Cardiac muscle cell (in vitro differentiated cells and primary cell): ENCODE measurements at regions not wholly inside any gene's neighbourhood (a gene's known extent, or its start where the extent isn't known, plus 50 kb on each side); places are given as distances from the start of the nearest gene placed in this dataset.
A peak's percentile ranks its signal among the peaks of the same experiment; 100 is the strongest.

Experiments
- DNase-seq, 2 donors: peaks; one replicate each; pipeline versions ENCODE4 v3.0.0 to v3.0.0-alpha.2; 2010 to 2017; ENCODE audit warnings: low read depth in 1 of 2, low spot score in 1 of 2
- H3K27ac ChIP-seq: fragments of 200-600 bp; sonication (generic); 2 replicates; pipeline ENCODE4 v1.5.1; 2016
- H3K27me3 ChIP-seq: fragments of 200-600 bp; sonication (generic); 2 replicates; pipeline ENCODE4 v1.6.0; 2016; ENCODE audit warnings: control low read depth
- H3K36me3 ChIP-seq: fragments of 200-600 bp; sonication (generic); 2 replicates; pipeline ENCODE4 v1.5.1; 2016; ENCODE audit warnings: control low read depth
- H3K4me1 ChIP-seq: fragments of 200-600 bp; sonication (generic); 2 replicates; pipeline ENCODE4 v1.8.1; 2017; ENCODE audit warnings: low read depth, mild to moderate bottlenecking, mixed run types
- H3K4me3 ChIP-seq: fragments of 200-600 bp; sonication (generic); 2 replicates; pipeline ENCODE4 v1.5.1; 2016; ENCODE audit warnings: mild to moderate bottlenecking
- H3K9me3 ChIP-seq: fragments of 200-600 bp; sonication (generic); 2 replicates; pipeline ENCODE4 v1.5.1; 2017; ENCODE audit warnings: low read depth, mild to moderate bottlenecking, control low read depth
- TF ChIP-seq, protein P1 (sequence below): IDR thresholded peaks from 2 replicates; pipeline ENCODE4 v1.5.1; 2012; ENCODE audit warnings: low read depth, mild to moderate bottlenecking, low read length

- TF ChIP-seq, protein P1, sequence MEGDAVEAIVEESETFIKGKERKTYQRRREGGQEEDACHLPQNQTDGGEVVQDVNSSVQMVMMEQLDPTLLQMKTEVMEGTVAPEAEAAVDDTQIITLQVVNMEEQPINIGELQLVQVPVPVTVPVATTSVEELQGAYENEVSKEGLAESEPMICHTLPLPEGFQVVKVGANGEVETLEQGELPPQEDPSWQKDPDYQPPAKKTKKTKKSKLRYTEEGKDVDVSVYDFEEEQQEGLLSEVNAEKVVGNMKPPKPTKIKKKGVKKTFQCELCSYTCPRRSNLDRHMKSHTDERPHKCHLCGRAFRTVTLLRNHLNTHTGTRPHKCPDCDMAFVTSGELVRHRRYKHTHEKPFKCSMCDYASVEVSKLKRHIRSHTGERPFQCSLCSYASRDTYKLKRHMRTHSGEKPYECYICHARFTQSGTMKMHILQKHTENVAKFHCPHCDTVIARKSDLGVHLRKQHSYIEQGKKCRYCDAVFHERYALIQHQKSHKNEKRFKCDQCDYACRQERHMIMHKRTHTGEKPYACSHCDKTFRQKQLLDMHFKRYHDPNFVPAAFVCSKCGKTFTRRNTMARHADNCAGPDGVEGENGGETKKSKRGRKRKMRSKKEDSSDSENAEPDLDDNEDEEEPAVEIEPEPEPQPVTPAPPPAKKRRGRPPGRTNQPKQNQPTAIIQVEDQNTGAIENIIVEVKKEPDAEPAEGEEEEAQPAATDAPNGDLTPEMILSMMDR: no peak
- Histone ChIP-seq H3K4me3 (no peak overlapping the region), H3K27ac (no peak overlapping the region), H3K27me3 (no peaks in the 10 kb centered on the region), H3K36me3 (no peaks in the 10 kb centered on the region), H3K9me3 (no peaks in the 10 kb centered on the region), H3K4me1 (no peaks in the 10 kb centered on the region)
- no peak for DNase-seq
Observed at GRCh38 chr2:212682937-212683336, 144.3 kb upstream of the ERBB4 start.

GRCh38 chr2:212677466-212677865 lies 138.9 kb upstream of the ERBB4 start:
- Histone ChIP-seq H3K9me3 (no peaks in the 10 kb centered on the region), H3K36me3 (no peaks in the 10 kb centered on the region), H3K27me3 (no peaks in the 10 kb centered on the region), H3K4me3 (no peak overlapping the region), H3K4me1 (no peaks in the 10 kb centered on the region), H3K27ac (no peak overlapping the region)
- peak in 1 of 2 donors; percentile 9 for DNase-seq
- TF ChIP-seq, protein P1: no peak

DNA sequence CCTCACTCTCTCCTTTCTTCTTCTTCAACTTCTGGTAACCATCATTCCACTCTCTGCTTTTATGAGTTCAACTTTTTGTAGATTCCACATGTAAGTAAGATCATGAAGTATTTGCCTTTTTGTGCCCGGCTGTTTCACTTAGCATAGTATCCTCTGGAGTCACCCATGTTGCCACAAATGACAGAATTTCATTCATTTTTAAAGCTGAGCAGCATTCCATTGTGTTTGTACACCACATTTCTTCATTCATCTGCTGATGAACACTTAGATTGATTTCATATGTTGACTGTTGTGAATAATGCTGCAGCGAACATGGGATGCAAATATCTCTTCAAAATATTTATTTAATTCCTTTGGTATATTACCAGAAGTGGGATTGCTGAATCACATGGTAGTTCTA lies 133.6 kb upstream of the ERBB4 start:
- Histone ChIP-seq H3K36me3 (no peaks in the 10 kb centered on the region), H3K4me3 (no peak overlapping the region), H3K9me3 (no peaks in the 10 kb centered on the region), H3K27me3 (no peaks in the 10 kb centered on the region), H3K27ac (no peak overlapping the region), H3K4me1 (peaks cover 5% of the 10 kb centered on the region)
- DNase-seq: no peak
- TF ChIP-seq, protein P1: no peak

DNA sequence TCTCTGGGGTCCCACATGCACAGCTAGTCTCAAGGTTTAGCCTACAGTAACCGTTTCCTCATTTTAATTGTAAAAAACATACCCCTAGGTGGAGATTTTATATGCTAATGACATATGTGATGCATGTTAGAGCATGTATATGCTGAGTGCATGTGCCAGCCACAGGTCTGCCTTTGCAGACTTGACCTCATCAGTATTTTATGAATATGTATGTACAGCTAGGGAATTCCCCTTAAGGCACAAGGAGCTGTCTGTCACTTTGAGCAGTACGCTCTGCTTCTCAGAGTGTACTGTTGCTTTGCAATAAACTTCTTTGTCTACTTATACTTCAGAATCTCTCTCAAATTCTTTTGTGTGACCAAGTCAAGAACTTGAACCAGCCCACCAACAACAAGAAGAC lies 131.2 kb upstream of the ERBB4 start:
- Histone ChIP-seq H3K4me3 (no peak overlapping the region), H3K27me3 (no peaks in the 10 kb centered on the region), H3K36me3 (no peaks in the 10 kb centered on the region), H3K27ac (no peak overlapping the region), H3K4me1 (peaks cover 5% of the 10 kb centered on the region), H3K9me3 (no peaks in the 10 kb centered on the region)
- no peak for DNase-seq
- TF ChIP-seq, protein P1: no peak

GRCh38 chr2:212667751-212668316 lies 129.2 kb upstream of the ERBB4 start:
- Histone ChIP-seq H3K27ac (no peak overlapping the region), H3K27me3 (no peaks in the 10 kb centered on the region), H3K9me3 (no peaks in the 10 kb centered on the region), H3K4me1 (peaks cover 5% of the 10 kb centered on the region), H3K36me3 (no peaks in the 10 kb centered on the region), H3K4me3 (no peak overlapping the region)
- DNase-seq: no peak
- TF ChIP-seq, protein P1: no peak

DNA sequence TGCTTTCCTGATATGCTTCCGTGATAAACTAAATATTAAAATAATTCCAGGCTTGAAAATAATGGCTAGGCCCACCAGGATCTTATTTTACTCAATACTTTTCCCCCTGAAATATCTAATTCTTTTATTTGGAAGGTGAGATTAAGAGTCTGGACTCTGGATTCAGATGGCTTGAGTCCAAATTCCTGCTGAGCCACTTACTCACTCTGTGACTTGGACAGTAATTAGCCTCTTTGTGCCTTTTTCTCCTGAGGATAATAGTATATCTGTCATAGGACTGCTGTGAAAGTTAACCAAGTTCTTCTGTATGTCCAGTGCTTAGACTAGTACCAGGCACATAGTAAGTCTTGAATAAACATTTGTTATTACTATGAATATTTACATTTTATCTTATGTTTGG lies 127.3 kb upstream of the ERBB4 start:
- H3K4me3 ChIP-seq: no peak overlapping the region
- TF ChIP-seq, protein P1: no peak
- H3K9me3 ChIP-seq: no peaks in the 10 kb centered on the region
- H3K27me3 ChIP-seq: no peaks in the 10 kb centered on the region
- no peak for DNase-seq
- no peaks in the 10 kb centered on the region for H3K36me3 ChIP-seq
- no peak overlapping the region for H3K27ac ChIP-seq
- H3K4me1 ChIP-seq: peaks cover 5% of the 10 kb centered on the region
